GM19239 (cell line): ENCODE measurements at regions not wholly inside any gene's neighbourhood (a gene's known extent, or its start where the extent isn't known, plus 50 kb on each side); places are given as distances from the start of the nearest gene placed in this dataset.
A peak's percentile ranks its signal among the peaks of the same experiment; 100 is the strongest.

Source experiments
- DNase-seq: peaks from one replicate; pipeline ENCODE4 v3.0.0; 2011; ENCODE audit warnings: low spot score; ENCODE audit not compliant: insufficient read length
- FAIRE-seq: peaks from 2 replicates; lab custom pipeline; 2011; peaks lifted over from hg19 to GRCh38; lab: Jason Lieb, UNC

GRCh38 chr7:34263168-34263567, 357.8 kb downstream of the BMPER start:
- FAIRE-seq (no peak), DNase-seq (no peak)

- DNase-seq (no peak), FAIRE-seq (no peak)
Observed at GRCh38 chr7:34269084-34269483, 363.7 kb downstream of the BMPER start.

- DNase-seq: no peak
- FAIRE-seq: no peak
Observed at GRCh38 chr7:34275624-34276023, 370.3 kb downstream of the BMPER start.

- FAIRE-seq: peak; percentile 56
Observed at GRCh38 chr7:34277016-34277802, 371.9 kb downstream of the BMPER start.

GRCh38 chr7:34277803-34278199, 372.5 kb downstream of the BMPER start:
- no peak for FAIRE-seq
- DNase-seq: no peak

More at GRCh38 chr7:34277016-34277802, 371.9 kb downstream of the BMPER start:
- DNase-seq: no peak

GRCh38 chr7:34281260-34281659, 375.9 kb downstream of the BMPER start:
- FAIRE-seq: no peak
- no peak for DNase-seq

GRCh38 chr7:34282271-34282670, 375.7 kb upstream of the NPSR1 start:
- no peak for FAIRE-seq
- DNase-seq: no peak

- no peak for DNase-seq
Observed at GRCh38 chr7:34296663-34297062, 361.4 kb upstream of the NPSR1 start.

GRCh38 chr7:34298492-34299013, 359.5 kb upstream of the NPSR1 start:
- no peak for DNase-seq
- FAIRE-seq: no peak

More at GRCh38 chr7:34296663-34297062, 361.4 kb upstream of the NPSR1 start:
- FAIRE-seq: no peak

GRCh38 chr7:34299066-34299465, 359.0 kb upstream of the NPSR1 start:
- FAIRE-seq (no peak), DNase-seq (no peak)

GRCh38 chr7:34307540-34307939, 350.5 kb upstream of the NPSR1 start:
- no peak for DNase-seq
- FAIRE-seq: no peak

- FAIRE-seq (no peak), DNase-seq (no peak)
Observed at GRCh38 chr7:34308595-34308994, 349.4 kb upstream of the NPSR1 start.

GRCh38 chr7:34309116-34309515, 348.9 kb upstream of the NPSR1 start:
- no peak for DNase-seq

GRCh38 chr7:34309584-34309983, 348.4 kb upstream of the NPSR1 start:
- FAIRE-seq (no peak), DNase-seq (no peak)

More at GRCh38 chr7:34309116-34309515, 348.9 kb upstream of the NPSR1 start:
- no peak for FAIRE-seq

- FAIRE-seq (no peak), DNase-seq (no peak)
Observed at GRCh38 chr7:34311591-34311990, 346.4 kb upstream of the NPSR1 start.

GRCh38 chr7:34312624-34313023, 345.4 kb upstream of the NPSR1 start:
- FAIRE-seq (no peak), DNase-seq (no peak)

- no peak for FAIRE-seq
- DNase-seq: no peak
Observed at GRCh38 chr7:34313289-34313688, 344.7 kb upstream of the NPSR1 start.

GRCh38 chr7:34315032-34315431, 343.0 kb upstream of the NPSR1 start:
- DNase-seq: no peak
- FAIRE-seq: no peak

- no peak for FAIRE-seq
Observed at GRCh38 chr7:34317039-34317438, 341.0 kb upstream of the NPSR1 start.

GRCh38 chr7:34320412-34320811, 337.6 kb upstream of the NPSR1 start:
- FAIRE-seq (no peak), DNase-seq (no peak)

More at GRCh38 chr7:34317039-34317438, 341.0 kb upstream of the NPSR1 start:
- no peak for DNase-seq

- DNase-seq (peak; percentile 53), FAIRE-seq (peak; percentile 93)
Observed at GRCh38 chr7:34320926-34321661, 336.9 kb upstream of the NPSR1 start.
